ENCODE measurements at regions not wholly inside any gene's neighbourhood (a gene's known extent, or its start where the extent isn't known, plus 50 kb on each side); places are given as distances from the start of the nearest gene placed in this dataset.
"Not testable (repeated sequence)": the region's sequence is repeated elsewhere in the genome, so short reads cannot be mapped to it uniquely, and the experiment has no call there.

DNA sequence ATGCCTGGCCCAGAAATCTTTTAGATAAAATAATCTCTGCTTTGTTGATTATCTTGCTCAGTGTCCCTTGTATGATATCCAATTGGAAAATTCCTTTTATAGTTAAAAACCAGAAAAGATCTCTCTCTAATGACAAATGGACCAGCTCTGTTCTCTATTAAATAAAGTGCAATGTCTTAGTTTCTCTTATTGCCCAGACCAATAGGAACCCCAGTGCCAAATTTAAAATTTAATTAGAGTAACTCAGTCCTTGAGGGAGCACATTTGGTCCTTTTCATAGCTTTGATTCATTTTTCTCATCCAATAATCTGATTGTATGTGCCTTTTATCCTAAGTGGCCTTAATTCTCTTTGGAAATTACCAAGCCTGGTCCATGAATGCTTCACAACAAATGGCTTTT lies 158.9 kb upstream of the FOXK1 start:
- no peak for TF ChIP-seq CTCF (IDR thresholded peaks at IDR 0.05; ENCODE audit: insufficient read depth, missing control alignments)
- DNase-seq (ENCODE audit: insufficient read length, low spot score) (no peak), FAIRE-seq (no peak)

DNA sequence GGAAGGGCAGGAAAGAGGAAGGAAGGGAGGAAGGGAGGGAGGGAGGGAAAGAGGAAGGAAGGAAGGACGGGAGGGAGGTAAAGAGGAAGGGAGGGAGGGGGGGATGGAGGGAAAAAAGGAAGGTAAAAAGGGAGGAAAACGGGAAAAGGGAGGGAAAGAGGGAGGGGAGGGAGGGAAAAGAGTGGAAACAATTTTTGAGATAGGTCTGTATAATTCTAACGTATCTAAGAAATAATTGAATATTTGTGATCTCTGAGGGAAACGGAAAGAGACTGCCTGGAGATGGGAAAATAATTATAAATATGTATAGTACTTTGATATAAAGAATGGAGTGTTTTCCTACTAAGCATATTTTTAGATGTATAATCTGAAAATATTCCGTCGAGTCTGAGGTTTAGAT lies 158.2 kb upstream of the FOXK1 start:
- FAIRE-seq (no peak), DNase-seq (ENCODE audit: insufficient read length, low spot score) (no peak)
- no peak for TF ChIP-seq CTCF (IDR thresholded peaks at IDR 0.05; ENCODE audit: insufficient read depth, missing control alignments)

DNA sequence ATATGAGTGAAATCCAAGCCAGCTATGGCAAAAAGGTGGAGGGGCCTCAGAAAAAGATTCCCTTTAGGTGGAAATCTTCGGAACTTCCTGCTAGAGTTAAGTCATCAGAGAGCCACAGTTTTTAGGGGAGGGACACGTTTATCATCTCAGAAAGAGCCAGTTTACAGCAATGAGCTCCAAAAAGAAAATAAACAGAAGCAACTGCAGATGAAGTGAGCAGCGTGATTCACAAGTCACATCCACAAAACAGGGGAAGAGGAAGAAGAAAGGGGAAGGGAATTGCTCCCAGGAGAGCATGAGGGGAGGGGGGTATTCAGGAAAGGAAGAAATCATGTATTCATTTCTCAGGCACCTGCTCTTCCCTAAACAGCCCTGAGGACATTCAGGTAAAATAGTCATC lies 156.2 kb upstream of the FOXK1 start:
- no peak for FAIRE-seq
- DNase-seq (ENCODE audit: insufficient read length, low spot score): no peak

GRCh38 chr7:4527988-4528636 lies 154.0 kb upstream of the FOXK1 start:
- TF ChIP-seq CTCF (IDR thresholded peaks at IDR 0.05; ENCODE audit: insufficient read depth, missing control alignments): no peak
- FAIRE-seq (no peak), DNase-seq (ENCODE audit: insufficient read length, low spot score) (no peak)

More for the DNA sequence above, 156.2 kb upstream of the FOXK1 start:
- no peak for TF ChIP-seq CTCF (IDR thresholded peaks at IDR 0.05; ENCODE audit: insufficient read depth, missing control alignments)

DNA sequence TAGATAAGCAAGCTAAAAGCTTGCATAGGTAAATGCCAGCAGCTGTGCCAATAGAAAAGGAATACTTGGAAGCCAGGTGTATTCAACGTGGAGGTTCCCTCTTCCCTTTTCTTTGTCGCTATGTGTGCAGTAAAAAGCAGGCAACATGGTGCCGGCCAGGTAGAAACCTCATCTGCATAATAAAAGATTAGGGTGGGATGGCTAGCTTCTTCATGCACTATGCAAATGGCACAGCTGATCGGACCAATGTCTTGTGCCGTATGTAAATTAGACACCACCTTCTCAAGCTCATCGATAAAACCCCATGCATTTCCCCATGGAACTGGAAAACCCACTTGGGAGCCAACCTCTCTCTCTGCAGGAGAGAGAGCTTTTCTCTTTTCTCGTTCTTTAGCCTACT lies 150.9 kb upstream of the FOXK1 start:
- no peak for TF ChIP-seq CTCF (IDR thresholded peaks at IDR 0.05; ENCODE audit: insufficient read depth, missing control alignments)
- DNase-seq (ENCODE audit: insufficient read length, low spot score): no peak
- FAIRE-seq: no peak

- FAIRE-seq: not testable (repeated sequence)
Measured at GRCh38 chr7:4533339-4533738, 148.8 kb upstream of the FOXK1 start.

DNA sequence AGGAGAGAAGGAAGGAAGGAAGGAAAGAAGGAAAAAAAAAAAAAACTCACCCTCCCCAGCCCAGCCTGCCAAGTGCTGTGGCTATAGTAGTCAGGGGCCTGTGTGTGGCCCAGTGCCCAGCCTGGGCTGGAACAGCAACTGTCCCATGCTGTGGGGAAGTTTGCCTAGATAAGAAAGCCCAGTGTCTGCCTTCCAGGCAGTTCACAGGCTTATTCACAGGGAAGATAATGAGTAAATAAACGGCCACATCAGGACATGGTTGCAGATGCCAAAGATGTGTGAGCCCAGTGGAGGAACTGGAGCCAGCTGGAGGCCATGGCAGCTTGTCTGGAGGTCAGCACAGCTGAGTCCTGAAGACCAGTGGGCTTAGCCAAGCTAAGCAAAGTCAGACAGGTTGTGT lies 132.4 kb upstream of the FOXK1 start:
- FAIRE-seq (no peak), DNase-seq (ENCODE audit: insufficient read length, low spot score) (no peak)
- TF ChIP-seq CTCF (IDR thresholded peaks at IDR 0.05; ENCODE audit: insufficient read depth, missing control alignments): no peak

More at GRCh38 chr7:4533339-4533738, 148.8 kb upstream of the FOXK1 start:
- DNase-seq (ENCODE audit: insufficient read length, low spot score): not testable (repeated sequence)

- no peak for TF ChIP-seq CTCF (IDR thresholded peaks at IDR 0.05; ENCODE audit: insufficient read depth, missing control alignments)
- FAIRE-seq: no peak
- no peak for DNase-seq (ENCODE audit: insufficient read length, low spot score)
Measured at GRCh38 chr7:4550117-4550516, 132.0 kb upstream of the FOXK1 start.

Data from D721Med (cell line).